GM18907 (cell line): ENCODE measurements at regions not wholly inside any gene's neighbourhood (a gene's known extent, or its start where the extent isn't known, plus 50 kb on each side); places are given as distances from the start of the nearest gene placed in this dataset.

Source experiments
- ATAC-seq: cut with Tn5 transposase; IDR thresholded peaks from one replicate; pipeline ENCODE4 v1.9.1; 2021; ENCODE audit warnings: mild to moderate bottlenecking, moderate library complexity; ENCODE audit not compliant: unreplicated experiment

- ATAC-seq, result no peak
Measured at GRCh38 chr2:57111531-57111930, 927.7 kb downstream of the CCDC85A start.

- ATAC-seq, result no peak
Measured at GRCh38 chr2:57119141-57119540, 927.5 kb upstream of the VRK2 start.

DNA sequence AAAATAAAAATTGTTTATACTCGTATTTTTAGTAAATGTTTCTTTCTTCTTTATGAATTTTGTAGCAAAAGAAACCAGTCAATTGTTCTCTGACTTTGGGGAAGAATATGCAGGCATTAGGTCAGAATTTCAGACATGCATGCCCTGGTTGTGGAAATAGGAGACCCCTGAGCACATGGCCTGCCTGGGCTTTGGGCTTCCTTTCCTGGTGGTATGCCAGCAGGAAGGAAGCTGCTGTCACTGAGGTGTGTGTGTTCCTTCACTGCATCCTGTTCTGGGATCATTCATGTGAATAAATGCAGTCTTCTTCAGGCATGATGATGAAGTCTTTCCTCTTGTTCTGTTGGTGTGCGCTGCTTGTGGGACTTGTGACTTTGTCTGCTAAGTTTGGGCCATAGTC is 920.2 kb upstream of the VRK2 start:
- ATAC-seq, result no peak

DNA sequence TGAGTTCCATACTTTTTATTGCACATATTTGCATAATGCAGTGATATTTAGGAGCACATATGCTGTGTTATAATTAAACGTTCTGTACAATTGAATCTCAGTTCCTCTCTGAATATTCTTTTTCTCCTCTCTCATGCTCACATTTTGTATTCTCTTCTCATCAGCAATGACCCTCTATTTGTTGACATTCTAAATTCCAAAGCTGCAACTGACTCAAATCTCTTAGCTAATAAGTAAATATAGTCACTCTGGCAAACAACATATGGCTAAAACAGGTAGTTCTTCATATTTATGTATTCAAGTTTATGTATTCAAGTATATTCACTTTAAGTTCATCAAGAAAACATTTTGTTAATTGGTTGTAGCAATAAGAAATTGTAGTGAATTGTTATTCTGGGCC is 907.4 kb upstream of the VRK2 start:
- ATAC-seq, result no peak

GRCh38 chr2:57141269-57141668 is 905.3 kb upstream of the VRK2 start:
- ATAC-seq, result no peak

DNA sequence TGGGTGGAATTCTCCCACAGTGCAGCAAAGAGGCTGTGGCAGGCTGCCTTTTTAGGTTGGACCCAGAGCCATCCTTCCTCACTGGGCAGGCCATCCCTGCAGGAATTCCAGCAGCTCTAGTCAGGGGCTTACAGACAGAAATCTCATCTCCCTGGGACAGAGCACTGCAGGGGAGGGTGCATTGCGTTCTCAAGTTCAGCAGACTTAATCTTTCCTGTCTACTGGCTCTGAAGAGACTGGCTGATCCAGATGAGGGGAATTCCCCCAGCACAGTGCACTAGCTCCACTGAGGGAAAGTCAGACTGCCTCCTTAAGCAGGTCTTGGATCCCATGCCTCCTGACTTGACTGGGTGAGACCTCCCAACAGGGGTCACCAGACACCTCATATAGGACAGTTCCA is 899.7 kb upstream of the VRK2 start:
- no peak for ATAC-seq

DNA sequence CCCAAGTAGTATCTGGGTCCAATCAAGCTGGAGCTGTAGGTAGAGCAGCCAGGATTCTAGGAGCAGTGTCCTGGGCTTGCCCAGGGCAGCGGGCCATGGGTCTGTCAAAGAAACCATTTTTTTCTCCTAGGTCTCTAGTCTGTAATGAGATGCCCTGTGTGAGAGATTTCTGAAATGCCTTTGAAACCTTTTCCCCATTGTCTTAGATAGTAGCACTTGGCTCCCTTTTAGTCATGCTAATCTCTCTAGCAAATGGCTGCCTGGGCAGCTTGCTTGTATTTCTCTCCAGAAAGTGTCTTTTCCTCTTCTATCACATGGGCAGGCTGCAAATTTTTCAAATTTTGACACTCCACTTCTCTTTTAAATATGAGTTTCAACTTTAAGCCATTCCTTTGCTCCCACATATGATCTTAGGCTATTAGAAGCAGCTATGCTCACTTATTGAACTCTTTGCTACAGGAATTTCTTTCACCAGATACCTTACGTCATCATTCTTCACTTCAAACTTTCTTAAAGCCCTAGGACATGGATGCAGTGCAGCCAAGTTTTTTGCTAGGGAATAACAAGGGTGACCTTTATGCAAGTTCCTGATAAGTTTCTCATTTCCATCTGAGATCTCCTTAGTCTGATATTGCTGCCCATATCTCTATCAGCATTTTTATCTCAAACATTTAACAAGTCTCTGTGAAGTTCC is 890.2 kb upstream of the VRK2 start:
- no peak for ATAC-seq

DNA sequence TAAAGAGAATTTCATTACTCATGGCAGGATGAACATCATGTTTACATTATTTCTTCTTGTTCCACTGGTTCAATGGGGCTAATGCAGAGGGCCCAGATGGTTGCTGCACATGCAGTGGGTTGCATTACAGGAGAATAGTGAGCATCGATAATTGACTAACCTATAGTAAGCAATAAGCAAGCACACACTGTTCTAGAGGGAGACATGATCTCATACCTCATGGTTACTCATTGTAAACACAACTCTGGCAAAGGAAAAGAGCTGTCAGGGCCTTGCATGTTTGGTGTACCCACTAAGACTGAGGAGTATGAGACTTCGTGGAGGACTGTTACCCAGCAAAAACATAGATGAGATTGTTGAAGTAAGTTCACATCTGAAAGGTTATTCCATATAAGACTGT is 885.6 kb upstream of the VRK2 start:
- no peak for ATAC-seq

- no peak for ATAC-seq
Measured at GRCh38 chr2:57177176-57177575, 869.4 kb upstream of the VRK2 start.

DNA sequence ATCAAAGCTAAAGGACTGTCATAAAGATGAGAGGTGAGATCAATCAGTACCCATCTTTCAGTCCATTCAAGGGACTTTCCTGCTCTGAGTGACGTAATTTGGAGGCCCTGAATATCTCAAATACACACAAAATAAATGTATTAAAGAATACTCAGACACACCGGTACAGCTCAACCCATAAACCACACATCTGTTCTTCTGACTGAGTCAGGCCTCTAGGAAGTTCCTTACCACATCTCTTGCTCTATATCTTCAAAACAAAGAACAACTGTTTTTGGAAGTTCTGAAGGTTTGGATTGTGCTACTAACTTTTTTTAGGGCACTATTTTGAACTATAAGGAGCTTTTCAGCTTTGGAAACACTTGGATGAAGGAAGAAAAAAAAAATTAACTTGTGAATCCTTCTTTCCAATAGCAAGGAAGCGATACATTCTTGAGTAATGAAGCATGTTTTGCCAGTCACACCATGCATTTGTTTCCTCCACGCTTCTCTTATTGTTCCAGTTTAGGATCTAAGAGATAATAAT is 866.5 kb upstream of the VRK2 start:
- ATAC-seq, result no peak

GRCh38 chr2:57180678-57181077 is 865.9 kb upstream of the VRK2 start:
- ATAC-seq, result no peak

DNA sequence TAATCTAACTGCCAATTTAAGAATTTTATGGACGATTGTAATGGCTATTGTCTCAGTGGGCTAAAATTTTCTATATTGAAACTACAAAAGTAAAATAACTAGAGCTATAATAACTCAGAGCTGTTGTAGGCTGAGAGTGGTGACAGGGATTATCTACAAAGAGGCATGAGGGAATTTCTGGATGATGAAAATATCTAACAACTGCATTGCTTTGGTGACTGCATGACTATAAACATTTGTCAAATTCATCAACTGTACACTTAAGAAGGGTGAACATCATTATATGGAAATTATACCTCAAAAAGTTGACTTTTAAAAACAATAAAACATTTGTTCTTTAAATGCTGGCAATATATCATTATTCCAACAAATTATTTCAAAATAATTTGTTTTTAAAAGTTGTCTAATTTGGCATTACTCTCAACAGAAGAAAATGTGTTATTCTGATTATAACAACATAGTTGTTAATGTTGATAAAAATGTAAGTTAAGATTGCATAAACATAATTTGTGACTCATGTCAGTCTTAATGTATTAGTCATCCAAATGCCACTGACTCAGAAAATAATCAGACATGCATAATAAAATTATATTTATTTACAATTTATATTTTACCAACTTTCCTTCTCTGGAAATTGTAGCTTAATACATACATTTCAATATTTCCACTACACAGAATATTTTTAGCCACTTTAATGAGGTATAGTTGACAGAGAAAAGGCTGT is 865.1 kb upstream of the VRK2 start:
- no peak for ATAC-seq

GRCh38 chr2:57182916-57183315 is 863.7 kb upstream of the VRK2 start:
- ATAC-seq, result no peak

GRCh38 chr2:57185568-57185967 is 861.0 kb upstream of the VRK2 start:
- no peak for ATAC-seq

- no peak for ATAC-seq
Measured at GRCh38 chr2:57190007-57190406, 856.6 kb upstream of the VRK2 start.

DNA sequence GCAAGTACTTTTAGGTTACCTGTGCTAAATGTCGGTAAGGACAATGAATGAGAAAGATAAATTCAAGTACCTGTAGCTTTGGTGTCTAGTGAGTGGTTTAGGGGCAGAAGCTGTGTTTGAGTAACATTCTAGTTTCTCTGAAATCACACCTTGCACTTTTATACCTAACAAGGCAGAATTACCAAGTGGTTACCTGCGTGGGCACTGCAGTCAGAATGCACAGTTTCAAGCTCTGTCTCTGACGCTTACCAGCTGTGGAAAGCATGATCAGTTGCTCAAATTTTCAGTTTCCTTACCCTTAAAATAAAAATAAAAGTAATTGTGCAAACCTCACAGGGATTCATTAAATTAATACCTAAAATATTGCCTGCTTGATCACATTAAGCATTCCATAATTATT is 846.9 kb upstream of the VRK2 start:
- no peak for ATAC-seq

- no peak for ATAC-seq
Measured at GRCh38 chr2:57204364-57204763, 842.2 kb upstream of the VRK2 start.

DNA sequence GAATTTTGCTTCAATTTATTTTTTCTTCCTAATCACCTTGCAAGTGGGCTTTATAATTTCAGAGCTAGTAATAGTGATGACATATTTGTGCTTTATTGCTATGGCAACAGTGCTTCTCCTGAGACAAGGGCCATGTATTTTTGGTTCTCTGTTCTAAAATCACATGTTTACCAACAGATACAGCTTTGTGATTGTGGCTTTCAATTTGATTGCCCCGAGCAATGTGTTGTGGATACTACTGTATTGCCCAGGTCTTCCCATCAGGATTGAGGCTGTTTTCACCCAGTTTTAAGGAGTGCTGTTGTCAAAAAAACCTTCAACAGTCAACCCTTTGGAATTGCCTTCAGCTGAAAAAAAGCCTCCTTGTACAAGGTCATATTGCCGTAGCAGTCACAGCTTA is 841.4 kb upstream of the VRK2 start:
- ATAC-seq, result no peak

DNA sequence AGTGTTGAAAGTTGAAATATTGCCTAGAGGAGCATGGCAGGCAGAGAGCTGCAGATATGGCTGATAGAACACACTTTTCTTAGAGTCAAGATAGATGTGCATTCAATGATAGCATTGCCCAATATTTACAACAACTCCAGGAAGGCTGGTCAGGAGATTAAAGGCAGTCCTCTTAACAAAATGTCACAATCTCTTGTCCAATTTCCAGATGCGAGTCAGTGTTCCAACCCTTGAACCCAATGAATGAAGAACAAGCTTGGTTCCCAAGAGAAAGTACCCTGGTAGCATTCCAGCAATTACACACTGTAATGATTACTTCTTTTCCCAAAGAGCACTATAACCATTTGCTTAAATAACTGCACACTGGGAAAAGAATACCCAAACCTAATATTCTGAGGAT is 839.4 kb upstream of the VRK2 start:
- no peak for ATAC-seq

GRCh38 chr2:57209799-57210198 is 836.8 kb upstream of the VRK2 start:
- no peak for ATAC-seq

DNA sequence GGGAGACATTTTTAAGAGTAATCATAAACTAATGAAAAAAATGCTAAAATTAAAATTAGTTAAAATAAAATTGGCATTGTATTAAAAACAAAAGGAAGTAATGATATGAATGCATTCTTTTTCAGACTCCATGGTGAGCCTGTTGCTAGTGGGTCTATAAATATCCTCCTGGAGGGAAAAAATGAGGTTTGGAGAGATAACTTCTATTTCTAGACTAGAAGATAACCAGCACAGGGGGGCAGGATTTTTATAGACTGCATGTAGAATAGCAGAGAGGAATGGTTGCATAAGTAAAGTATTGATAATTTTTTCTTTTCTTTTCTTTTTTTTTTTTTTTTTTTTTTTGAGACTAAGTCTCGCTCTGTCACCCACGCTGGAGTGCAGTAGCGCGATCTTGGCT is 835.8 kb upstream of the VRK2 start:
- no peak for ATAC-seq

DNA sequence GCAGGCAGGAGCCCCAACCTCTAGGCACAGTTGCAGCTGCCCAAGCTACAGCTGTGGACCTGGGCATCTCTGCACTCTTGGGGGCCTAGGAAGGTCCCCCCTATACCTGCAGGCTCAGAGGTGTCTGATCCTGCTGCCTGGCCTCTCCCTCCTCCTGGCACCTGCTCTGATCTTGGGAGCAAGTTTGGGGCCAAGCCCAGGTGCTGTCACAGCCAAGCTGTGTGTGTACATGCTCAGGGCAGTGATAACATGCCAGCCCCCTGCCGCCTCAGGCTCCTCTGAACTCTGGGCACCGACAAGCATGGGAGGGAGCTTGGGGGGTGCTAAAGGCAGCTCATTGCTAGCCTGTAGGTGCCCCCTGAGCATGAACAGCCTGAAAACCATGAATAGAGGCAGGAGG is 829.6 kb upstream of the VRK2 start:
- ATAC-seq, result no peak

- no peak for ATAC-seq
Measured at GRCh38 chr2:57218206-57218605, 828.4 kb upstream of the VRK2 start.
